H1 (cell line): ENCODE measurements at regions not wholly inside any gene's neighbourhood (a gene's known extent, or its start where the extent isn't known, plus 50 kb on each side); places are given as distances from the start of the nearest gene placed in this dataset.

Experiments used
- ASH2L ChIP-seq: fragments of 200-600, 300-600 bp; sonication (generic); IDR thresholded peaks from one replicate; pipeline ENCODE4 v1.7.1; 2017; ENCODE audit warnings: low read length
- CREB1 ChIP-seq: IDR thresholded peaks from 2 replicates; pipeline ENCODE4 v1.6.1; 2012; ENCODE audit warnings: inconsistent platforms
- EZH2 ChIP-seq: fragments of 200-600 bp; sonication (generic); IDR thresholded peaks from 2 replicates; pipeline ENCODE4 v1.7.1; 2012; ENCODE audit warnings: low read depth, mild to moderate bottlenecking, moderate library complexity, low read length, inconsistent platforms; ENCODE audit not compliant: severe bottlenecking
- NRF1 ChIP-seq: IDR thresholded peaks from 2 replicates; pipeline ENCODE4 v1.6.1; 2011; ENCODE audit warnings: mild to moderate bottlenecking, low read depth, low read length, improper control_type of control experiment
- POLR2A ChIP-seq, 2 experiments: IDR thresholded peaks; 1 replicate in 1 of 2; 2 replicates in 1 of 2; pipeline ENCODE4 v1.6.1; 2011; ENCODE audit warnings: low read depth in 2 of 2, low read length in 2 of 2, mild to moderate bottlenecking in 2 of 2; ENCODE audit errors: control extremely low read depth in 1 of 2
- POLR2AphosphoS5 ChIP-seq: IDR thresholded peaks from 2 replicates; pipeline ENCODE4 v1.6.1; 2011; ENCODE audit warnings: low read depth, low read length
- TF ChIP-seq, protein P1 (sequence below), 3 experiments: IDR thresholded peaks; 1 replicate in 2 of 3; 2 replicates in 1 of 3; pipeline versions ENCODE4 v1.5.1 to v1.6.1; 2011; ENCODE audit warnings: low read length in 3 of 3, mild to moderate bottlenecking in 3 of 3, inconsistent platforms in 2 of 3, low read depth in 1 of 3, moderate library complexity in 1 of 3; ENCODE audit not compliant: insufficient read depth in 1 of 3; ENCODE audit errors: control extremely low read depth in 1 of 3
- TF ChIP-seq, protein P2 (sequence below): IDR thresholded peaks from 2 replicates; pipeline ENCODE4 v1.6.1; 2011; ENCODE audit warnings: low read depth, mild to moderate bottlenecking, low read length; ENCODE audit not compliant: insufficient read depth

DNA sequence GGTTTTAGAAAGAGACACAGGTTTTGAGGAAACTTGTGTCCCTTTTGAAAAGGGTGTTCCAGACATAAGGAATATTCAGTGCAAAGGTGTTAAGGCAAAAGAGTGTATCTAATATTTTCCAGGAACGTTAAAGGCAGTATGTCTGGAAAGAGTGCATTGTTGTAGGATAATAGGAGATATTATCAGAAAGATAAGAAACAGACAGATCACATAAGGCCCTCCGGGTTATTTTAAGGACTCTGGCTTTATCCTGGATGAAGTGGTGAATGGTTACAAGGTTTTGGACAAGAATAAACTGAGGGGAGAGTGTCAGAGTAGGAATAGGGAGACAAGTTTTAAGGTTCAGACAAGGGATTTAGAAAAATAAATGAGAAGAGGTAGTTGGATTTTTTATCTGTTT lies 493.7 kb upstream of the GRM7 start:
- TF ChIP-seq, protein P1, sequence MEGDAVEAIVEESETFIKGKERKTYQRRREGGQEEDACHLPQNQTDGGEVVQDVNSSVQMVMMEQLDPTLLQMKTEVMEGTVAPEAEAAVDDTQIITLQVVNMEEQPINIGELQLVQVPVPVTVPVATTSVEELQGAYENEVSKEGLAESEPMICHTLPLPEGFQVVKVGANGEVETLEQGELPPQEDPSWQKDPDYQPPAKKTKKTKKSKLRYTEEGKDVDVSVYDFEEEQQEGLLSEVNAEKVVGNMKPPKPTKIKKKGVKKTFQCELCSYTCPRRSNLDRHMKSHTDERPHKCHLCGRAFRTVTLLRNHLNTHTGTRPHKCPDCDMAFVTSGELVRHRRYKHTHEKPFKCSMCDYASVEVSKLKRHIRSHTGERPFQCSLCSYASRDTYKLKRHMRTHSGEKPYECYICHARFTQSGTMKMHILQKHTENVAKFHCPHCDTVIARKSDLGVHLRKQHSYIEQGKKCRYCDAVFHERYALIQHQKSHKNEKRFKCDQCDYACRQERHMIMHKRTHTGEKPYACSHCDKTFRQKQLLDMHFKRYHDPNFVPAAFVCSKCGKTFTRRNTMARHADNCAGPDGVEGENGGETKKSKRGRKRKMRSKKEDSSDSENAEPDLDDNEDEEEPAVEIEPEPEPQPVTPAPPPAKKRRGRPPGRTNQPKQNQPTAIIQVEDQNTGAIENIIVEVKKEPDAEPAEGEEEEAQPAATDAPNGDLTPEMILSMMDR (IDR thresholded peaks at IDR 0.05; ENCODE audit: control extremely low read depth in 1 of 3, insufficient read depth in 1 of 3, low read depth in 1 of 3, low read length in 3 of 3) = no peak
- no peak for TF ChIP-seq NRF1
- no peak for TF ChIP-seq CREB1
- TF ChIP-seq ASH2L = no peak
- TF ChIP-seq POLR2AphosphoS5 = no peak
- TF ChIP-seq, protein P2, sequence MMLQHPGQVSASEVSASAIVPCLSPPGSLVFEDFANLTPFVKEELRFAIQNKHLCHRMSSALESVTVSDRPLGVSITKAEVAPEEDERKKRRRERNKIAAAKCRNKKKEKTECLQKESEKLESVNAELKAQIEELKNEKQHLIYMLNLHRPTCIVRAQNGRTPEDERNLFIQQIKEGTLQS = no peak
- no peak for TF ChIP-seq POLR2A (IDR thresholded peaks at IDR 0.05; ENCODE audit: control extremely low read depth in 1 of 2, low read depth in 2 of 2, low read length in 2 of 2)
- no peak for TF ChIP-seq EZH2
